ENCODE measurements at regions not wholly inside any gene's neighbourhood (a gene's known extent, or its start where the extent isn't known, plus 50 kb on each side); places are given as distances from the start of the nearest gene placed in this dataset.

GRCh38 chr10:9215121-9215520, 1160.6 kb downstream of the GATA3 start:
- no peak overlapping the region for H2AFZ ChIP-seq
- no peaks in the 10 kb centered on the region for H3K36me3 ChIP-seq (replicated peaks; ENCODE audit: insufficient read depth, low read depth)
- H3K9me3 ChIP-seq (ENCODE audit: low read depth), result no peaks in the 10 kb centered on the region
- no peak for DNase-seq (ENCODE audit: low spot score)
- no peaks in the 10 kb centered on the region for H4K20me1 ChIP-seq (ENCODE audit: insufficient read depth, poor library complexity, severe bottlenecking)
- H3K9me2 ChIP-seq (replicated peaks; ENCODE audit: insufficient read depth), result no peaks in the 10 kb centered on the region
- H3K4me3 ChIP-seq, result no peak overlapping the region
- H3K79me2 ChIP-seq, result no peaks in the 10 kb centered on the region
- no peaks in the 10 kb centered on the region for H3K27me3 ChIP-seq
- 91% methylated on average over 2 of the region's 2 CpGs for WGBS (ENCODE audit: low lambda C conversion rate, missing lambda C conversion rate)
- no peak overlapping the region for H3K27ac ChIP-seq
- no peaks in the 10 kb centered on the region for H3K4me1 ChIP-seq (ENCODE audit: insufficient read depth)
- TF ChIP-seq EZH2phosphoT487 (IDR thresholded peaks at IDR 0.05; ENCODE audit: low read depth, severe bottlenecking, unreplicated experiment) (no peak), EZH2 (IDR thresholded peaks at IDR 0.05; ENCODE audit: borderline replicate concordance) (no peak)
- TF ChIP-seq, protein P1, sequence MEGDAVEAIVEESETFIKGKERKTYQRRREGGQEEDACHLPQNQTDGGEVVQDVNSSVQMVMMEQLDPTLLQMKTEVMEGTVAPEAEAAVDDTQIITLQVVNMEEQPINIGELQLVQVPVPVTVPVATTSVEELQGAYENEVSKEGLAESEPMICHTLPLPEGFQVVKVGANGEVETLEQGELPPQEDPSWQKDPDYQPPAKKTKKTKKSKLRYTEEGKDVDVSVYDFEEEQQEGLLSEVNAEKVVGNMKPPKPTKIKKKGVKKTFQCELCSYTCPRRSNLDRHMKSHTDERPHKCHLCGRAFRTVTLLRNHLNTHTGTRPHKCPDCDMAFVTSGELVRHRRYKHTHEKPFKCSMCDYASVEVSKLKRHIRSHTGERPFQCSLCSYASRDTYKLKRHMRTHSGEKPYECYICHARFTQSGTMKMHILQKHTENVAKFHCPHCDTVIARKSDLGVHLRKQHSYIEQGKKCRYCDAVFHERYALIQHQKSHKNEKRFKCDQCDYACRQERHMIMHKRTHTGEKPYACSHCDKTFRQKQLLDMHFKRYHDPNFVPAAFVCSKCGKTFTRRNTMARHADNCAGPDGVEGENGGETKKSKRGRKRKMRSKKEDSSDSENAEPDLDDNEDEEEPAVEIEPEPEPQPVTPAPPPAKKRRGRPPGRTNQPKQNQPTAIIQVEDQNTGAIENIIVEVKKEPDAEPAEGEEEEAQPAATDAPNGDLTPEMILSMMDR (IDR thresholded peaks at IDR 0.05; ENCODE audit: poor library complexity), result no peak
- no peak overlapping the region for H3K4me2 ChIP-seq

GRCh38 chr10:9219860-9220259, 1165.4 kb downstream of the GATA3 start:
- Histone ChIP-seq H3K79me2 (no peaks in the 10 kb centered on the region), H3K4me1 (ENCODE audit: insufficient read depth) (no peaks in the 10 kb centered on the region), H3K4me2 (no peak overlapping the region), H3K9me2 (replicated peaks; ENCODE audit: insufficient read depth) (no peaks in the 10 kb centered on the region), H3K27me3 (no peaks in the 10 kb centered on the region), H3K4me3 (no peak overlapping the region), H3K27ac (no peak overlapping the region), H3K9me3 (ENCODE audit: low read depth) (no peaks in the 10 kb centered on the region), H2AFZ (no peak overlapping the region), H3K36me3 (replicated peaks; ENCODE audit: insufficient read depth, low read depth) (no peaks in the 10 kb centered on the region), H4K20me1 (ENCODE audit: insufficient read depth, poor library complexity, severe bottlenecking) (no peaks in the 10 kb centered on the region)
- DNase-seq (ENCODE audit: low spot score), result no peak
- TF ChIP-seq, protein P1 (IDR thresholded peaks at IDR 0.05; ENCODE audit: poor library complexity), result no peak
- TF ChIP-seq EZH2phosphoT487 (IDR thresholded peaks at IDR 0.05; ENCODE audit: low read depth, severe bottlenecking, unreplicated experiment), result no peak
- TF ChIP-seq EZH2 (IDR thresholded peaks at IDR 0.05; ENCODE audit: borderline replicate concordance), result no peak
- 52% methylated on average over 4 of the region's 4 CpGs for WGBS (ENCODE audit: low lambda C conversion rate, missing lambda C conversion rate)

DNA sequence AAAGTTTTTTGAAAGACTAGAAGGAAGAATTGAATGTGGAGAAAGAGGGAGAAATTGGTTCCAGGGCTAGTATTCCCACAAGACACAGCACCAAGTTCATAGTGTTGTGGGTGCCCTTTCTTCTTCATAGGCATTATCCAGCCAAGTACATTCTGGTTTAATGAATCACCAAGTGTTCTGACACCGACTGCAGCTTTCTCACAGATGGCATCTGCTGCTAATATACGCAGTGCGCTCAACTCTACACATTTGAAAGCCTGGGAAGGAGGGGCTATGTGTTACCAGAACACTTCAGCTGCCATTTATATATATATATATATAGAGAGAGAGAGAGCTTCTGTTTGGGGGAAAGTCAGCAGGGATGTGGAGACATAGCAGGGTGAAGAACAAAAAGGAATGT, 1168.4 kb downstream of the GATA3 start:
- 73% methylated on average over 3 of the region's 3 CpGs for WGBS (ENCODE audit: low lambda C conversion rate, missing lambda C conversion rate)
- Histone ChIP-seq H3K4me3 (no peak overlapping the region), H3K36me3 (replicated peaks; ENCODE audit: insufficient read depth, low read depth) (no peaks in the 10 kb centered on the region), H3K9me2 (replicated peaks; ENCODE audit: insufficient read depth) (no peaks in the 10 kb centered on the region), H3K9me3 (ENCODE audit: low read depth) (no peaks in the 10 kb centered on the region), H3K27ac (no peak overlapping the region), H3K4me2 (no peak overlapping the region), H4K20me1 (ENCODE audit: insufficient read depth, poor library complexity, severe bottlenecking) (no peaks in the 10 kb centered on the region), H3K4me1 (ENCODE audit: insufficient read depth) (no peaks in the 10 kb centered on the region), H3K79me2 (no peaks in the 10 kb centered on the region), H2AFZ (no peak overlapping the region), H3K27me3 (no peaks in the 10 kb centered on the region)
- TF ChIP-seq EZH2 (IDR thresholded peaks at IDR 0.05; ENCODE audit: borderline replicate concordance), result no peak
- no peak for TF ChIP-seq EZH2phosphoT487 (IDR thresholded peaks at IDR 0.05; ENCODE audit: low read depth, severe bottlenecking, unreplicated experiment)
- TF ChIP-seq, protein P1 (IDR thresholded peaks at IDR 0.05; ENCODE audit: poor library complexity), result no peak
- DNase-seq (ENCODE audit: low spot score), result no peak
